Gastrocnemius medialis (tissue), 4 donors: ENCODE measurements at regions not wholly inside any gene's neighbourhood (a gene's known extent, or its start where the extent isn't known, plus 50 kb on each side); places are given as distances from the start of the nearest gene placed in this dataset.

Source experiments
- POLR2A ChIP-seq, 2 donors: fragments of 450-650 bp; IDR thresholded peaks; one replicate each; pipeline ENCODE4 v1.6.1; 2017; ENCODE audit warnings: antibody characterized with exemption in 2 of 2, mild to moderate bottlenecking in 2 of 2, moderate library complexity in 2 of 2
- TF ChIP-seq, protein P1 (sequence below), 5 experiments: fragments of 450-650 bp in 3 of 5; fragments of 200-600 bp in 2 of 5; sonication (generic) in 2 of 5; IDR thresholded peaks in 4 of 5; conservative IDR thresholded peaks in 1 of 5; 1 replicate in 4 of 5; 2 replicates in 1 of 5; pipeline ENCODE4 v1.5.1; 2016 to 2019; ENCODE audit warnings: antibody characterized with exemption in 5 of 5, mild to moderate bottlenecking in 3 of 5, moderate library complexity in 3 of 5

DNA sequence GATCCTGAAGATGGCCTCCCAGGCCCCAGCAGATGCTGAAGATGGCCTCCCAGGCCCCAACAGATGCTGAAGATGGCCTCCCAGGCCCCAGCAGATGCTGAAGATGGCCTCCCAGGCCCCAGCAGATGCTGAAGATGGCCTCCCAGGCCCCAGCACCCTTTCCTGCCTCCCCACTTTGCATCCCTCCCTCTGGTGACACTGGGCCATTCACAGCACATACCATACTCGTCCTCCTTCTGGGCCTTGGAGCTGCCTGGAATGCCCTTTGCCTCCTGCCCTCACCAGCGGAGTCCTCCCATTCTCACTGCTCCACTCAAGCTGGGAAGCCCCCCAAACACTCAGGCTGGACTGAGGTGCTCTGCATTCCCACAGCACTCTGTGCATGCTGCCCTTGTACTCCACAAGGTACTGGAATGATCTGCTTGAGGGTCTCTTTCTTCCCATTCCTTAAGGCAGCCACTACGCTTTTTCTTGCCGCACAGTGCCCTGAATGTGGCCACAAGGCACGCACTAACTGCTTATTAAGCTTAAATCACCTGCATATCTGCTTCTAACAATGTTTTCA lies 550.0 kb downstream of the BNC2 start:
- no peak for TF ChIP-seq POLR2A (IDR thresholded peaks at IDR 0.05)
- TF ChIP-seq, protein P1, sequence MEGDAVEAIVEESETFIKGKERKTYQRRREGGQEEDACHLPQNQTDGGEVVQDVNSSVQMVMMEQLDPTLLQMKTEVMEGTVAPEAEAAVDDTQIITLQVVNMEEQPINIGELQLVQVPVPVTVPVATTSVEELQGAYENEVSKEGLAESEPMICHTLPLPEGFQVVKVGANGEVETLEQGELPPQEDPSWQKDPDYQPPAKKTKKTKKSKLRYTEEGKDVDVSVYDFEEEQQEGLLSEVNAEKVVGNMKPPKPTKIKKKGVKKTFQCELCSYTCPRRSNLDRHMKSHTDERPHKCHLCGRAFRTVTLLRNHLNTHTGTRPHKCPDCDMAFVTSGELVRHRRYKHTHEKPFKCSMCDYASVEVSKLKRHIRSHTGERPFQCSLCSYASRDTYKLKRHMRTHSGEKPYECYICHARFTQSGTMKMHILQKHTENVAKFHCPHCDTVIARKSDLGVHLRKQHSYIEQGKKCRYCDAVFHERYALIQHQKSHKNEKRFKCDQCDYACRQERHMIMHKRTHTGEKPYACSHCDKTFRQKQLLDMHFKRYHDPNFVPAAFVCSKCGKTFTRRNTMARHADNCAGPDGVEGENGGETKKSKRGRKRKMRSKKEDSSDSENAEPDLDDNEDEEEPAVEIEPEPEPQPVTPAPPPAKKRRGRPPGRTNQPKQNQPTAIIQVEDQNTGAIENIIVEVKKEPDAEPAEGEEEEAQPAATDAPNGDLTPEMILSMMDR (IDR thresholded peaks at IDR 0.05 in 4 of 5, conservative IDR thresholded peaks at IDR 0.05 in 1 of 5), result no peak
